ENCODE measurements at regions not wholly inside any gene's neighbourhood (a gene's known extent, or its start where the extent isn't known, plus 50 kb on each side); places are given as distances from the start of the nearest gene placed in this dataset.

DNA sequence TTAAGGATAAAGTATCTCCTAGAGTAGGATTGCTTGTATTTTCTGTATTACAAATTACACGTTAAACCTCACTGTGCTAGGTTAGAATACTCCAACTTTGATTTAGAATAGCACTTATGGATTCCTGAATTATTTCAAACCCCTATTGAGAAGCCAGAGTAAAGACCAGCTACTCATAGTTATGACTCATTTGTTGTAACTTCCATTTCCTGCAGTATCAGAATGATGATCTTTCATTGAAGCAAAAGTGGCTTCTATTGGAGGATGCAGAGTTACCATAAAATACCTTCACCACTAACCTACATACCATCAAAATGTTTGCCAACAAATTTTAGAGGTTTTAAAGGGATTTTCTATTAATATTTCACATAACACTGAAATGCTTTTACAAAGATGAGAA is 1322.7 kb upstream of the ALCAM start:
- no peak for TF ChIP-seq POLR2A (IDR thresholded peaks at IDR 0.05; ENCODE audit: low read length)
- no peak for TF ChIP-seq GATA1 (IDR thresholded peaks at IDR 0.05; ENCODE audit: low read depth, low read length)
